ENCODE measurements at regions not wholly inside any gene's neighbourhood (a gene's known extent, or its start where the extent isn't known, plus 50 kb on each side); places are given as distances from the start of the nearest gene placed in this dataset.

GRCh38 chr6:140071601-140072062, 697.2 kb upstream of the CITED2 start:
- TF ChIP-seq CTCF (conservative IDR thresholded peaks at IDR 0.05; ENCODE audit: low read depth, low read length), result no peak
- no peak overlapping the region for H3K4me3 ChIP-seq (ENCODE audit: low read length)
- no peak for DNase-seq (ENCODE audit: low read depth)

GRCh38 chr6:140070846-140071473, 696.5 kb upstream of the CITED2 start:
- peak; percentile 85 for DNase-seq (ENCODE audit: low read depth)
- no peak for TF ChIP-seq CTCF (conservative IDR thresholded peaks at IDR 0.05; ENCODE audit: low read depth, low read length)
- no peak overlapping the region for H3K4me3 ChIP-seq (ENCODE audit: low read length)

- DNase-seq (ENCODE audit: low read depth), result no peak
- no peak for TF ChIP-seq CTCF (conservative IDR thresholded peaks at IDR 0.05; ENCODE audit: low read depth, low read length)
These were observed 695.1 kb upstream of the CITED2 start for GRCh38 chr6:140069576-140069975.

GRCh38 chr6:140068801-140069200, 694.4 kb upstream of the CITED2 start:
- no peak overlapping the region for H3K4me3 ChIP-seq (ENCODE audit: low read length)
- no peak for DNase-seq (ENCODE audit: low read depth)
- TF ChIP-seq CTCF (conservative IDR thresholded peaks at IDR 0.05; ENCODE audit: low read depth, low read length), result no peak

More at GRCh38 chr6:140069576-140069975, 695.1 kb upstream of the CITED2 start:
- H3K4me3 ChIP-seq (ENCODE audit: low read length), result no peak overlapping the region

GRCh38 chr6:140064366-140064765, 689.9 kb upstream of the CITED2 start:
- DNase-seq (ENCODE audit: low read depth), result no peak
- no peak for TF ChIP-seq CTCF (conservative IDR thresholded peaks at IDR 0.05; ENCODE audit: low read depth, low read length)
- no peak overlapping the region for H3K4me3 ChIP-seq (ENCODE audit: low read length)

GRCh38 chr6:140063021-140063399, 688.6 kb upstream of the CITED2 start:
- H3K4me3 ChIP-seq (ENCODE audit: low read length), result no peak overlapping the region
- no peak for DNase-seq (ENCODE audit: low read depth)
- no peak for TF ChIP-seq CTCF (conservative IDR thresholded peaks at IDR 0.05; ENCODE audit: low read depth, low read length)
